Parathyroid adenoma (tissue), 2 donors: ENCODE measurements at regions not wholly inside any gene's neighbourhood (a gene's known extent, or its start where the extent isn't known, plus 50 kb on each side); places are given as distances from the start of the nearest gene placed in this dataset.

Source experiments
- H2AFZ ChIP-seq: fragments of 300-600 bp; sonication (generic); one replicate; pipeline ENCODE4 v1.7.0; 2017; ENCODE audit warnings: antibody characterized with exemption, mild to moderate bottlenecking
- H3K27ac ChIP-seq: fragments of 300-600 bp; sonication (generic); one replicate; pipeline ENCODE4 v1.7.0; 2017
- H3K27me3 ChIP-seq: fragments of 300-600 bp; sonication (generic); one replicate; pipeline ENCODE4 v1.7.0; 2017; ENCODE audit warnings: low read length; ENCODE audit not compliant: control insufficient read depth, insufficient read depth
- H3K36me3 ChIP-seq: fragments of 300-600 bp; sonication (generic); one replicate; pipeline ENCODE4 v1.7.0; 2017; ENCODE audit warnings: low read length; ENCODE audit not compliant: control insufficient read depth, insufficient read depth
- H3K4me1 ChIP-seq: fragments of 300-600 bp; sonication (generic); one replicate; pipeline ENCODE4 v1.7.0; 2017; ENCODE audit warnings: control low read depth
- H3K4me2 ChIP-seq: fragments of 300-600 bp; sonication (generic); one replicate; pipeline ENCODE4 v1.7.0; 2017; ENCODE audit warnings: low read length
- H3K4me3 ChIP-seq: fragments of 300-600 bp; sonication (generic); one replicate; pipeline ENCODE4 v1.7.0; 2017; ENCODE audit warnings: low read depth, low read length
- H3K79me2 ChIP-seq: fragments of 300-600 bp; sonication (generic); one replicate; pipeline ENCODE4 v1.7.0; 2017; ENCODE audit warnings: control low read depth
- H3K9ac ChIP-seq: fragments of 300-600 bp; sonication (generic); one replicate; pipeline ENCODE4 v1.7.0; 2017; ENCODE audit warnings: mild to moderate bottlenecking
- H3K9me3 ChIP-seq: fragments of 300-600 bp; sonication (generic); one replicate; pipeline ENCODE4 v1.7.0; 2017; ENCODE audit warnings: low read length; ENCODE audit not compliant: control insufficient read depth
- CTCF ChIP-seq: fragments of 300-600 bp; sonication (generic); IDR thresholded peaks from one replicate; pipeline ENCODE4 v1.7.0; 2017; ENCODE audit warnings: antibody characterized with exemption, mild to moderate bottlenecking
- donor health status: primary hyperparathyroidism.

- Histone ChIP-seq H3K4me3 (no peak overlapping the region), H3K27ac (no peak overlapping the region), H3K4me1 (no peaks in the 10 kb centered on the region), H3K79me2 (no peaks in the 10 kb centered on the region), H3K4me2 (no peak overlapping the region), H3K36me3 (no peaks in the 10 kb centered on the region), H3K9ac (no peak overlapping the region), H3K9me3 (no peaks in the 10 kb centered on the region), H2AFZ (no peak overlapping the region), H3K27me3 (no peaks in the 10 kb centered on the region)
- TF ChIP-seq CTCF, result no peak
These were observed 103.0 kb downstream of the VCPKMT start for GRCh38 chr14:50013198-50013918.

GRCh38 chr14:50013934-50014333 is 102.4 kb downstream of the VCPKMT start:
- Histone ChIP-seq H3K79me2 (no peaks in the 10 kb centered on the region), H3K4me3 (no peak overlapping the region), H3K27me3 (no peaks in the 10 kb centered on the region), H2AFZ (no peak overlapping the region), H3K9ac (no peak overlapping the region), H3K9me3 (no peaks in the 10 kb centered on the region), H3K36me3 (no peaks in the 10 kb centered on the region), H3K4me2 (no peak overlapping the region), H3K27ac (no peak overlapping the region), H3K4me1 (no peaks in the 10 kb centered on the region)
- no peak for TF ChIP-seq CTCF

- Histone ChIP-seq H3K27me3 (no peaks in the 10 kb centered on the region), H3K9me3 (no peaks in the 10 kb centered on the region), H3K4me3 (no peak overlapping the region), H3K4me2 (no peak overlapping the region), H3K9ac (no peak overlapping the region), H3K4me1 (no peaks in the 10 kb centered on the region), H3K27ac (no peak overlapping the region), H2AFZ (no peak overlapping the region), H3K36me3 (no peaks in the 10 kb centered on the region), H3K79me2 (no peaks in the 10 kb centered on the region)
- TF ChIP-seq CTCF, result no peak
These were observed 101.5 kb downstream of the VCPKMT start for GRCh38 chr14:50014809-50015430.

- Histone ChIP-seq H3K4me3 (no peak overlapping the region), H3K27ac (no peak overlapping the region), H3K9me3 (no peaks in the 10 kb centered on the region), H3K27me3 (no peaks in the 10 kb centered on the region), H3K9ac (no peak overlapping the region), H3K36me3 (no peaks in the 10 kb centered on the region), H3K4me2 (no peak overlapping the region), H3K79me2 (no peaks in the 10 kb centered on the region), H2AFZ (no peak overlapping the region), H3K4me1 (no peaks in the 10 kb centered on the region)
- no peak for TF ChIP-seq CTCF
These were observed 100.7 kb downstream of the VCPKMT start for GRCh38 chr14:50015716-50016115.
